ENCODE measurements at regions not wholly inside any gene's neighbourhood (a gene's known extent, or its start where the extent isn't known, plus 50 kb on each side); places are given as distances from the start of the nearest gene placed in this dataset.

GRCh38 chr10:113236998-113237397, 287.0 kb downstream of the TCF7L2 start:
- no peak overlapping the region for H3K9ac ChIP-seq (ENCODE audit: insufficient read depth, low read length)
- no peaks in the 10 kb centered on the region for H3K36me3 ChIP-seq (ENCODE audit: control insufficient read depth, insufficient read depth, low read length)
- H2AFZ ChIP-seq (ENCODE audit: low read length), result no peak overlapping the region
- TF ChIP-seq, protein P1, sequence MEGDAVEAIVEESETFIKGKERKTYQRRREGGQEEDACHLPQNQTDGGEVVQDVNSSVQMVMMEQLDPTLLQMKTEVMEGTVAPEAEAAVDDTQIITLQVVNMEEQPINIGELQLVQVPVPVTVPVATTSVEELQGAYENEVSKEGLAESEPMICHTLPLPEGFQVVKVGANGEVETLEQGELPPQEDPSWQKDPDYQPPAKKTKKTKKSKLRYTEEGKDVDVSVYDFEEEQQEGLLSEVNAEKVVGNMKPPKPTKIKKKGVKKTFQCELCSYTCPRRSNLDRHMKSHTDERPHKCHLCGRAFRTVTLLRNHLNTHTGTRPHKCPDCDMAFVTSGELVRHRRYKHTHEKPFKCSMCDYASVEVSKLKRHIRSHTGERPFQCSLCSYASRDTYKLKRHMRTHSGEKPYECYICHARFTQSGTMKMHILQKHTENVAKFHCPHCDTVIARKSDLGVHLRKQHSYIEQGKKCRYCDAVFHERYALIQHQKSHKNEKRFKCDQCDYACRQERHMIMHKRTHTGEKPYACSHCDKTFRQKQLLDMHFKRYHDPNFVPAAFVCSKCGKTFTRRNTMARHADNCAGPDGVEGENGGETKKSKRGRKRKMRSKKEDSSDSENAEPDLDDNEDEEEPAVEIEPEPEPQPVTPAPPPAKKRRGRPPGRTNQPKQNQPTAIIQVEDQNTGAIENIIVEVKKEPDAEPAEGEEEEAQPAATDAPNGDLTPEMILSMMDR (conservative IDR thresholded peaks at IDR 0.05 in 1 of 2, IDR thresholded peaks at IDR 0.05 in 1 of 2; ENCODE audit: low read depth in 1 of 2, low read length in 2 of 2), result no peak
- H3K4me1 ChIP-seq (ENCODE audit: control insufficient read depth, extremely low read depth, insufficient read depth, low read length), result no peaks in the 10 kb centered on the region
- H3K27ac ChIP-seq (ENCODE audit: insufficient read depth, low read length), result no peak overlapping the region
- H3K79me2 ChIP-seq (ENCODE audit: control insufficient read depth, insufficient read depth, low read length), result no peaks in the 10 kb centered on the region
- H3K9me3 ChIP-seq (ENCODE audit: control insufficient read depth, insufficient read depth, low read depth, low read length), result no peaks in the 10 kb centered on the region
- no peak for DNase-seq (ENCODE audit: low read depth in 2 of 2)
- no peaks in the 10 kb centered on the region for H4K20me1 ChIP-seq (ENCODE audit: control insufficient read depth, extremely low read depth, insufficient read depth, low read length)
- no peaks in the 10 kb centered on the region for H3K27me3 ChIP-seq (ENCODE audit: control insufficient read depth, insufficient read depth, low read length)
- no peak overlapping the region for H3K4me2 ChIP-seq (ENCODE audit: extremely low read depth, insufficient read depth, low read length)
- H3K4me3 ChIP-seq (replicated peaks in 1 of 4; ENCODE audit: control extremely low read depth in 1 of 4, insufficient read depth in 1 of 4, low read depth in 3 of 4, low read length in 4 of 4), result no peak overlapping the region

DNA sequence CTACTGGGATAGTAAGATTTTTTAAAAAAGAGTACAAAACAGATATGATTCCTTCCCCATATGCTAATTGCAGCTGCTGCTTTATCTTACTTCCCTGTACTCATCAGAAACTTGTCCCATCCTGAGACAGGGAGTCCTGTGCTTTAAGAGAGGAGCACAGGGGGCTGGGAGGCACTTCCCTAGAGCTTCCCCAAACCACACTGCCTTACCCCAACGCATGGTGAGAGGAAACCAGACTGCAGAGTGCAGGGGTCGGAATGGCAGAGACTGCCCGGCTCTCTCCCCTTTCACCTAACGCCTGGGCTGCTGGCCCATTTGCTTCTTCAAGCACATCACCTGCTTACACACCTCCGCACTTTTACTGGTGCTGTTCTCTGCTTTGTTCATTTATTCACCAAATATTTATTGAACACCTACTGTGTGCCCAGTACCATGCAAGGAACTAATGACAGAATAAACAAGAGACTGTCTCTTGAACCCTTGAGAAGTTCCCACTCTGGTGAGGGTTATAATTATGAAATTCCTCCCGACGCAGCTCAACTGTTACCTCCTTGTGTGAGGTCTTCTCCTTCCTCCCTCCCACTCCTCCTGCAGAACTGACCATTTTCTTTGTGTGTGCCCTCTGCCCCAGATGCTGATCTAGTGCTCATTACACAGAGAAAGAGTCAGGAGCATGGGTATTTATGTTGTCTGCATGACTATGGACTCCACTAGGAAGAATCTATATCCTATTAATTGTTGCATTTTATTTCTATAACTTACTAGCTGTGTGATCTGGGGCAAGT, 289.7 kb downstream of the TCF7L2 start:
- TF ChIP-seq, protein P1 (conservative IDR thresholded peaks at IDR 0.05 in 1 of 2, IDR thresholded peaks at IDR 0.05 in 1 of 2; ENCODE audit: low read depth in 1 of 2, low read length in 2 of 2), result no peak
- no peak for TF ChIP-seq EZH2 (IDR thresholded peaks at IDR 0.05; ENCODE audit: low read length, missing control alignments)
- H4K20me1 ChIP-seq (ENCODE audit: control insufficient read depth, extremely low read depth, insufficient read depth, low read length), result no peaks in the 10 kb centered on the region
- no peak overlapping the region for H3K27ac ChIP-seq (ENCODE audit: insufficient read depth, low read length)
- H3K4me2 ChIP-seq (ENCODE audit: extremely low read depth, insufficient read depth, low read length), result no peak overlapping the region
- H3K27me3 ChIP-seq (ENCODE audit: control insufficient read depth, insufficient read depth, low read length), result no peaks in the 10 kb centered on the region
- no peak overlapping the region for H2AFZ ChIP-seq (ENCODE audit: low read length)
- H3K9ac ChIP-seq (ENCODE audit: insufficient read depth, low read length), result no peak overlapping the region
- no peaks in the 10 kb centered on the region for H3K36me3 ChIP-seq (ENCODE audit: control insufficient read depth, insufficient read depth, low read length)
- H3K79me2 ChIP-seq (ENCODE audit: control insufficient read depth, insufficient read depth, low read length), result no peaks in the 10 kb centered on the region
- H3K9me3 ChIP-seq (ENCODE audit: control insufficient read depth, insufficient read depth, low read depth, low read length), result no peaks in the 10 kb centered on the region
- DNase-seq (ENCODE audit: low read depth in 2 of 2), result no peak
- H3K4me1 ChIP-seq (ENCODE audit: control insufficient read depth, extremely low read depth, insufficient read depth, low read length), result no peaks in the 10 kb centered on the region
- no peak overlapping the region for H3K4me3 ChIP-seq (replicated peaks in 1 of 4; ENCODE audit: control extremely low read depth in 1 of 4, insufficient read depth in 1 of 4, low read depth in 3 of 4, low read length in 4 of 4)

DNA sequence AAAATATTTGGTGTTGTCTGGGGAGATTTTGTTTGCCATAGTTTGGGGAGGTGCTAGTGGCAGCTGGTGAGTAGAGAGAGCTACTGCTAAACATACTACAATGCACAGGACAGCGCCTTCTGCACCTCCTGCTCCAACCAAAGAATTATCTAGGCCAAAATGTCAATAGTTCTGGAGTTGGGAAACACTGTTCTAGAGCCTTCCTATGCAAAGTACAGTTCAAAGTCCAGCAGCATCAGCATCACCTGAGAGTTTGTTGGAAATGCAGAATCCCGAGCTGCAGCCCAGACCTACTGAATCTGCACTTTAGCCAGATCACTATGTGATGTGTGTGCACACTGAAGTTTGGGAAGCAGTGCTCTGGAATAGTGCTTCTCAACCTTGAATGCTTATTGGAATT, 290.7 kb downstream of the TCF7L2 start:
- Histone ChIP-seq H3K4me2 (ENCODE audit: extremely low read depth, insufficient read depth, low read length) (no peak overlapping the region), H3K9ac (ENCODE audit: insufficient read depth, low read length) (no peak overlapping the region), H3K36me3 (ENCODE audit: control insufficient read depth, insufficient read depth, low read length) (no peaks in the 10 kb centered on the region), H2AFZ (ENCODE audit: low read length) (no peak overlapping the region), H3K27me3 (ENCODE audit: control insufficient read depth, insufficient read depth, low read length) (no peaks in the 10 kb centered on the region), H3K4me1 (ENCODE audit: control insufficient read depth, extremely low read depth, insufficient read depth, low read length) (no peaks in the 10 kb centered on the region), H3K4me3 (replicated peaks in 1 of 4; ENCODE audit: control extremely low read depth in 1 of 4, insufficient read depth in 1 of 4, low read depth in 3 of 4, low read length in 4 of 4) (no peak overlapping the region), H3K79me2 (ENCODE audit: control insufficient read depth, insufficient read depth, low read length) (no peaks in the 10 kb centered on the region), H3K9me3 (ENCODE audit: control insufficient read depth, insufficient read depth, low read depth, low read length) (no peaks in the 10 kb centered on the region), H4K20me1 (ENCODE audit: control insufficient read depth, extremely low read depth, insufficient read depth, low read length) (no peaks in the 10 kb centered on the region), H3K27ac (ENCODE audit: insufficient read depth, low read length) (no peak overlapping the region)
- TF ChIP-seq, protein P1 (conservative IDR thresholded peaks at IDR 0.05 in 1 of 2, IDR thresholded peaks at IDR 0.05 in 1 of 2; ENCODE audit: low read depth in 1 of 2, low read length in 2 of 2), result no peak
- no peak for TF ChIP-seq EZH2 (IDR thresholded peaks at IDR 0.05; ENCODE audit: low read length, missing control alignments)
- DNase-seq (ENCODE audit: low read depth in 2 of 2), result no peak

Measured in fibroblast of lung (primary cell).